Common myeloid progenitor, CD34-positive (primary cell): ENCODE measurements at regions not wholly inside any gene's neighbourhood (a gene's known extent, or its start where the extent isn't known, plus 50 kb on each side); places are given as distances from the start of the nearest gene placed in this dataset.

Source experiments
- CTCF ChIA-PET: fragments of 350-600 bp; sonication (Branson Sonifier 250); formaldehyde crosslinking; loops from one replicate; lab custom pipeline; 2021; ENCODE audit warnings: antibody characterized with exemption; lab: Charles Lee
- POLR2A ChIA-PET: fragments of 350-600 bp; sonication (Branson Sonifier 250); formaldehyde crosslinking; loops from one replicate; lab custom pipeline; 2021; ENCODE audit warnings: antibody characterized with exemption; lab: Charles Lee
- DNase-seq, 3 donors: peaks; one replicate each; pipeline versions ENCODE4 v3.0.0 to v3.0.0-alpha.2; 2013
- H3K27ac ChIP-seq, 2 experiments: 1 replicate in 1 of 2; 2 replicates in 1 of 2; pipeline ENCODE4 v1.7.0; 2013; ENCODE audit warnings: inconsistent platforms in 2 of 2, low read length in 2 of 2, mild to moderate bottlenecking in 2 of 2, low read depth in 1 of 2, moderate library complexity in 1 of 2; ENCODE audit not compliant: severe bottlenecking in 2 of 2, insufficient read depth in 1 of 2, poor library complexity in 1 of 2
- H3K27me3 ChIP-seq, 5 experiments: replicated peaks in 2 of 5; 1 replicate in 3 of 5; 2 replicates in 2 of 5; pipeline versions ENCODE4 v1.6.1 to v1.7.0; 2013; ENCODE audit warnings: low read length in 4 of 5, mild to moderate bottlenecking in 2 of 5, moderate library complexity in 2 of 5, inconsistent platforms in 1 of 5; ENCODE audit not compliant: insufficient read depth in 5 of 5, control insufficient read depth in 4 of 5
- H3K36me3 ChIP-seq, 4 experiments: 1 replicate in 2 of 4; 2 replicates in 2 of 4; pipeline versions ENCODE4 v1.6.1 to v1.7.0; 2013; ENCODE audit warnings: low read length in 3 of 4, control low read depth in 1 of 4, mild to moderate bottlenecking in 1 of 4; ENCODE audit not compliant: control insufficient read depth in 4 of 4, insufficient read depth in 4 of 4
- H3K4me1 ChIP-seq, 4 experiments: 1 replicate in 3 of 4; 2 replicates in 1 of 4; pipeline versions ENCODE4 v1.6.1 to v1.7.1; 2013; ENCODE audit warnings: low read length in 3 of 4, mild to moderate bottlenecking in 3 of 4, control low read depth in 1 of 4, inconsistent platforms in 1 of 4, moderate library complexity in 1 of 4; ENCODE audit not compliant: control insufficient read depth in 4 of 4, insufficient read depth in 4 of 4; ENCODE audit errors: control extremely low read depth in 1 of 4
- H3K4me3 ChIP-seq, 7 experiments: 1 replicate in 4 of 7; 2 replicates in 3 of 7; pipeline versions ENCODE4 v1.5.1 to v1.7.0; 2013; ENCODE audit warnings: mild to moderate bottlenecking in 7 of 7, low read length in 6 of 7, moderate library complexity in 6 of 7, inconsistent platforms in 2 of 7, low read depth in 2 of 7, control low read depth in 1 of 7; ENCODE audit not compliant: insufficient read depth in 4 of 7, control insufficient read depth in 1 of 7; ENCODE audit errors: extremely low read depth in 1 of 7
- H3K9me3 ChIP-seq, 5 experiments: 1 replicate in 4 of 5; 2 replicates in 1 of 5; pipeline versions ENCODE4 v1.6.1 to v1.7.1; 2013; ENCODE audit warnings: low read length in 4 of 5, mild to moderate bottlenecking in 2 of 5, inconsistent platforms in 1 of 5, low read depth in 1 of 5, moderate library complexity in 1 of 5; ENCODE audit not compliant: control insufficient read depth in 4 of 5, insufficient read depth in 2 of 5; ENCODE audit errors: control extremely low read depth in 1 of 5
- WGBS: methylation state at CpG from one replicate; pipeline ENCODE4 v1.1.5; 2013; ENCODE audit not compliant: insufficient coverage; 5-methylcytosine and 5-hydroxymethylcytosine counted together

DNA sequence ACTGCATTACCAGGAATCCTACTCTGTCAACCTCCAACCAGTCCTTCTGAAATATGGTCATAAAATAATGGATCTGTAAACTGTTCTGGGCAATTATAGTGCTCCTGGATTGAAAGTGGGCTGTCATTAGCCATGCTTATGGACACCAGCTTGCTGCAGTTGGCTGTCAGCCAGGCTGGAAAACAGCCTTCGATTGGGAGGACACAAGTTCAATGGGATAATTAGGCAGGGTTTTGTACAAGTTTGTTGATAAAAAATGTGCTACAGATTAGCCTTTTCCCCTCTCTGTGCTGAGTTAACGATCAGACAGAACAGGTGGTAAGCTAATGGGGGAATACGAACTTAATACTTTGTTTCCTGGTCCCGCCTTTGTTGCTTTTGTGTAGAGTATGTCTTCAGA lies 413.9 kb downstream of the DUSP10 start:
- 91% methylated on average over 1 of the region's 4 CpGs for WGBS
- POLR2A ChIA-PET: no interaction called here
- no peaks in the 10 kb centered on the region for H3K27me3 ChIP-seq
- H3K9me3 ChIP-seq: peaks cover 0 to 31% (median 1%) of the 10 kb centered on the region in 5 experiments
- no peaks in the 10 kb centered on the region for H3K4me1 ChIP-seq
- H3K36me3 ChIP-seq: no peaks in the 10 kb centered on the region
- no peak overlapping the region for H3K4me3 ChIP-seq
- no peak overlapping the region for H3K27ac ChIP-seq
- CTCF ChIA-PET: interaction anchor here (1.0 kb wide), 1 partner anchor 8 kb away, joined by 3 read pairs; no protein-coding TSS in a partner anchor
- no peak for DNase-seq

DNA sequence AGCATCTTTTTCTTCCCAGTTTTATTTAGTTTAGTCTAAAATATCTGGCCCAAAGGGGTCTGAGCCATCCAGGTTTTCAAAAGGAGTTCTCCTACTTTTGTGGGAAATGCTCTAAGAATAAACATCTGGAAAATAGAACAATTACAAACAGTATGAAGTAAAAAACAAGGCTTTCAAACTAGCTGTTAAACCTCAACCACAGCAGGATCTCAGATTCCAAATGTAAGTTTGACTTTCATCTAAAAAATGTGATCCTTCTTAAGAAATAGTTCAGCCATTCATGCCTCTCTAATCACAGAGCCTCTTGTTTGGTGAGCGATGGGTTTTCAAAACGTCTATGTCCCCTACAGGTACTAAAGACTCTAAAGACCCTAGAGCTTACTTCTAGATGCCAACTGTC lies 413.5 kb downstream of the DUSP10 start:
- no CpG with 5 or more reads among the region's 2 CpGs for WGBS
- ChIA-PET CTCF (no interaction called here), POLR2A (no interaction called here)
- no peak overlapping the region for H3K4me3 ChIP-seq
- no peak overlapping the region for H3K27ac ChIP-seq
- peaks cover 0 to 31% (median 1%) of the 10 kb centered on the region in 5 experiments for H3K9me3 ChIP-seq
- H3K36me3 ChIP-seq: no peaks in the 10 kb centered on the region
- no peak for DNase-seq
- no peaks in the 10 kb centered on the region for H3K4me1 ChIP-seq
- H3K27me3 ChIP-seq: no peaks in the 10 kb centered on the region

DNA sequence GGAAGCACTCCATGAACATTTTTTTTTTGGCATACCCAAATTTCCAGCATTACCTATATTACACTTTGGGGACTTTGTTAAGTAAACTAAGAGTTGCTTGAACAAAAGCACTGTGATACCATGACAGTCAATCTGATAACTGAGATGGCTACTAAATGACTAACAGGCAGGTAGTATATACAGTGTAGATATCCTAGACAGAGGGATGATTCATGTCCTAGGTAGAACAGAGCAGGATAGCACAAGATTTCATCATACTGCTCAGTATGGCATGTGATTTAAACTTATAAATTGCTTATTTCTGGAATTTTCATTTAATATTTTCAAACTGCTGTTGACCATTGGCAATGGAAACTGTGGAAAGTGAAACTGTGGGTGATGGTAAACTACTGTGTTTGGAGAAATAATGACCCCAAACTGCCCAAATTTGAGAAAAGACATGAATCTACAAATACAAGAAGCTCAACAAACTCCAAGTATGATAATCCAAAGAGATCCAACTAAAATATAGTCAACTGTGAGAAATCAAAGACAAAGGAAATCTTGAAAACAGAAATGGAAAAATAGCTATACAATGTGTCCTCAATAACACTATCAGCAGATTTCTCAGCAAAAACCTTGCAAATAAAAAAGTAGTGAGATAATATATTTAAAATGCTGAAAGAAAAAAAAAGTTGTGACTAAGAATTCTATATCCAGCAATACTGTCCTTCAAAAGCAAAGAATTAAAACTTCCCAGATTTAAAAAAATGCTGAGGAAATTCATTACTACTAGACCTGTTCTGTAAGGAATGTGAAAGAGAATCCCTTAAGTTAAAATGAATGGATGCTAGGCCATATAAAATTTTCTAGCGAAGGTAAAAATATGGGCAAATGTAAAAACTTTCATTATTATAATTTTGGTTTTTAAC lies 410.4 kb downstream of the DUSP10 start:
- Histone ChIP-seq H3K36me3 (no peaks in the 10 kb centered on the region), H3K4me3 (no peak overlapping the region), H3K4me1 (peaks cover 0 to 25% (median 13%) of the 10 kb centered on the region in 4 experiments), H3K9me3 (peaks cover 0 to 31% (median 1%) of the 10 kb centered on the region in 5 experiments), H3K27ac (no peak overlapping the region), H3K27me3 (no peaks in the 10 kb centered on the region)
- ChIA-PET POLR2A (no interaction called here), CTCF (no interaction called here)
- WGBS: no CpG with 5 or more reads among the region's 1 CpG
- DNase-seq: peak in 1 of 3 donors; percentile 4

DNA sequence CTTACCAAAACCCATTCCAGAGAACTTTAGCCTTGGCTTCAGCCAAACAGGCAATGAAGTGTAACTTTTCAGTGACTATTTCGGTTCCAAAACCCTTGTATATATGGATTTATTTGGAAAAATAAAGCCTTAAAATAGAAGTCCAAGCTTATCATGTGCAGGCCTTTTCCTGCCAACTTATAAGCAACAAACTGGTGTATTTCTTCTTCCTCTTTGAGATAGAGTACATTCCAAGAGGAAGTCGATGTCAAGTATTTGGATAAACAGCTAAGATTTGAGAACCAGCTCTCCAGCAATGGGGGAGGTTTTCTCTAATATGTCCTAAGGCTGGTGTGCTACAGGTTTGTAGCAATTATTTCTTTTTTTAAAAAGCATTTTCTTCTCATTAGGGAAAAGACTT lies 407.8 kb downstream of the DUSP10 start:
- Histone ChIP-seq H3K4me1 (peaks cover 0 to 25% (median 13%) of the 10 kb centered on the region in 4 experiments), H3K9me3 (peaks cover 0 to 28% (median 1%) of the 10 kb centered on the region in 5 experiments), H3K4me3 (no peak overlapping the region), H3K27me3 (no peaks in the 10 kb centered on the region), H3K36me3 (no peaks in the 10 kb centered on the region), H3K27ac (no peak overlapping the region)
- ChIA-PET POLR2A (no interaction called here), CTCF (no interaction called here)
- no CpG with 5 or more reads among the region's 2 CpGs for WGBS
- DNase-seq: peak in 2 of 3 donors; percentile 25 to 38

DNA sequence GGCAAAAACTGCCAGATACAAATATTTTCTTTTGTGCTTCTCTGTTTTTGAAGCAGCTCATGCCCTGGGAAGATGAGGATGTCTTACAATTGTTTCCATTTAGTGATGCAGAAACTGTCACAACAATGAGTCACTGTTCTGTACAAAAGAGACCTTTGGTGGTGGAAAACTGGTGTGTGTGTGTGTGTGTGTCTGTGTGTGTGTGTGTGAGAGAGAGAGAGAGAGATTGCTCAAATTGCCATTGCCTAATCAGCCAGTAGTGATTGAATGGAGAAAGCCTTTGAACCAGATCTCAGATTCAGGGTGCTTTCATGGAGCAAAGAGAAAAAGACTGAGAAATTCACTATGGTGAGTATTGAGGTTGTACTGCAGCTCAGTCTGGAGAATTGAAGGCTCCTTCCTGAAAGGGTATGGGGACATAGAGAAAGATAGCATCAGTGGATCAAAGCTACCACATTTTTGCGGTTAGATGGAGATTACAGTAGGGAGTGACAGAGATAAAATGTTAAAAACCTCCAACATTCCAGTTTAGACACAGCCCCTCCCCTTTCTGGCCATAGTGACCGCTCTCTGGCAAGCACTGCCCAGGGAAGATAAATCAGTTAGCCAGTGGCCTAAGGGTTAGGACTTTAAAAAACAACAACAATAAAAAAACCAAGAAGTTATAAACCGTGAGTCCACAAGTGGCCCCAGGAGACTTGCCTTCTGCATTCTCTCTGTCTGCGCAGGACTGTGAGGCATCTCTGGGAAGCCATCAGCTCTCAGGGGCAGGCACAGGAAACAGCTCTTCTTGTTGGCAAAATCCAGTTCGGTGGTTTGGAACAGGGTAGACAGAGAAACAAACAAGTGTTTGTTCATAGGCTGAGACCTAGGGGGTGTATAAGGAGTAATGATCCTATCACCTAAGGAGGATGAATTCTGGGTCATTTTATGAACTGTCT lies 406.5 kb downstream of the DUSP10 start:
- H3K27ac ChIP-seq: no peak overlapping the region
- POLR2A ChIA-PET: interaction anchor here (0.6 kb wide), 1 partner anchor 33 kb away, joined by 3 read pairs; no protein-coding TSS in a partner anchor
- H3K4me1 ChIP-seq: peaks cover 0 to 25% (median 13%) of the 10 kb centered on the region in 4 experiments
- peak overlapping the region in 2 of 7 experiments; percentile 17 to 25 for H3K4me3 ChIP-seq
- H3K27me3 ChIP-seq: no peaks in the 10 kb centered on the region
- H3K9me3 ChIP-seq: peaks cover 0 to 16% (median 1%) of the 10 kb centered on the region in 5 experiments
- 14% methylated on average over 3 of the region's 5 CpGs for WGBS
- peak; percentile 24 to 66 (median 51) for DNase-seq
- H3K36me3 ChIP-seq: no peaks in the 10 kb centered on the region
- CTCF ChIA-PET: interaction anchor here (0.6 to 0.9 kb wide), 2 partner anchors 8 to 12 kb away, joined by 3 read pairs; no protein-coding TSS in a partner anchor

DNA sequence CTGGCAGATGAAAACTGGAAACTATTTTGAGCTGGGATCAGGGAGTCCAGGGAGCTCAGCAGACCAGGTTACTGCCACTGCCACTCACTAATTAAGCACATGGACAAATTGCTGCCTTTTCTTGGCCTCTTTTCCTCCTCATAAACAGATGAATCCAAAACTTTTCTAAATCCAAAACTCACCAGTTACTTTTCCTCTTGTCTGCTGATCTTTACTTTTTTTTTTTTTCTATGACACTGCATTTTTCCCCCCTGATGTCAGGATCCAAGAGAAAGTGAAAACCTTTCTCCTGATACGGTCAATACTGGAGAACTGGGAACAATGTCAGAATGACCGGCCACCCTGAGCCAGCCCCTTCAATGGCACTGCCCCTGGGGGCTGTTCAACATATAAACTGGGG lies 405.8 kb downstream of the DUSP10 start:
- ChIA-PET POLR2A (no interaction called here), CTCF (interaction anchor here (0.9 to 1.1 kb wide), 2 partner anchors 9 to 529 kb away, joined by 3 to 4 read pairs; no protein-coding TSS in a partner anchor)
- H3K4me1 ChIP-seq: peaks cover 0 to 25% (median 13%) of the 10 kb centered on the region in 4 experiments
- H3K27ac ChIP-seq: no peak overlapping the region
- no peaks in the 10 kb centered on the region for H3K36me3 ChIP-seq
- no peak for DNase-seq
- no peaks in the 10 kb centered on the region for H3K27me3 ChIP-seq
- 100% methylated on average over 1 of the region's 2 CpGs for WGBS
- H3K4me3 ChIP-seq: no peak overlapping the region
- H3K9me3 ChIP-seq: peaks cover 0 to 10% (median 1%) of the 10 kb centered on the region in 5 experiments
